ENCODE measurements at regions not wholly inside any gene's neighbourhood (a gene's known extent, or its start where the extent isn't known, plus 50 kb on each side); places are given as distances from the start of the nearest gene placed in this dataset.

DNA sequence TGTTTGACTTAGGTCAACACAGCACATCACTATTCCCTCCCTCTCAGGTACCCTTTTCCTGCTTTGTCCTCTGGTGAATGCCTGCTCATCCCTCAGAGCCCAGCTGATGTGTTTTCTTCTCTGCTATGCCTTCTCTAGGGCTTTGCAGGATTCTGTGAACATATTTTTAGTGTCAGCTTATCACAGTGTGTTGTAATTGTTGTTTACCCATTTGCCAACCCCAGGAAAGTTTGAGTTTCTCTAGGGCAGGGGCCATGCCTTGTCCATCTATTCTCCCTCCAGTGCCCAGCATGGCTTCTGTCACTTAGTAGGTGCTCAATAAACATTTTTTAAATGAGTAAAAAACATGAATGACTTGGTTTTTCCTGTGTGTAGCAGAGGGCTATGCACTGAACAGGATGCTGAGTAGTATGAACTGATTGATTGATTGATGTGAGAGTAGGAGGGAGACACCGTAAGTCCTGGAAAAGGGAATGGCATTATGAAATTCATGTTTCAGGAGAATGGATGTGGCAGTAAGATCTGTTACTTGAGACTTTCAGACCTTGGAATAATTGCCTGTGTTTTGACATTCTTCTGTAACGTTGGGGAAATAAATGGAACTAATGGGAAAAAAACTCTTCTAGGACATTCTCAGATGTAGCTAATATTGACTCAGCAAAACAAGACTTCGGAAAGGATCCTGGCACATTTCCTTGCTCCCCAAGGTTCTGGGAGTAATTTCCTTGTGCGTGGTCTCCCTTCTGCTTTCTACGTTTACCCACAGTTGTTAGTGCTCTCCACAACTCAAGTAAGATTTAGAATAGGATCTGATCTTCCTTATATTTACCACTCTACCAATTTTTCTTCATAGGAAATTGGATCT lies 267.3 kb upstream of the TBL1XR1 start:
- TF ChIP-seq, protein P1, sequence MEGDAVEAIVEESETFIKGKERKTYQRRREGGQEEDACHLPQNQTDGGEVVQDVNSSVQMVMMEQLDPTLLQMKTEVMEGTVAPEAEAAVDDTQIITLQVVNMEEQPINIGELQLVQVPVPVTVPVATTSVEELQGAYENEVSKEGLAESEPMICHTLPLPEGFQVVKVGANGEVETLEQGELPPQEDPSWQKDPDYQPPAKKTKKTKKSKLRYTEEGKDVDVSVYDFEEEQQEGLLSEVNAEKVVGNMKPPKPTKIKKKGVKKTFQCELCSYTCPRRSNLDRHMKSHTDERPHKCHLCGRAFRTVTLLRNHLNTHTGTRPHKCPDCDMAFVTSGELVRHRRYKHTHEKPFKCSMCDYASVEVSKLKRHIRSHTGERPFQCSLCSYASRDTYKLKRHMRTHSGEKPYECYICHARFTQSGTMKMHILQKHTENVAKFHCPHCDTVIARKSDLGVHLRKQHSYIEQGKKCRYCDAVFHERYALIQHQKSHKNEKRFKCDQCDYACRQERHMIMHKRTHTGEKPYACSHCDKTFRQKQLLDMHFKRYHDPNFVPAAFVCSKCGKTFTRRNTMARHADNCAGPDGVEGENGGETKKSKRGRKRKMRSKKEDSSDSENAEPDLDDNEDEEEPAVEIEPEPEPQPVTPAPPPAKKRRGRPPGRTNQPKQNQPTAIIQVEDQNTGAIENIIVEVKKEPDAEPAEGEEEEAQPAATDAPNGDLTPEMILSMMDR (conservative IDR thresholded peaks at IDR 0.05), result no peak
- TF ChIP-seq EZH2 (IDR thresholded peaks at IDR 0.05; ENCODE audit: low read depth), result no peak

Measured in PC-9 (cell line).